ENCODE measurements at regions not wholly inside any gene's neighbourhood (a gene's known extent, or its start where the extent isn't known, plus 50 kb on each side); places are given as distances from the start of the nearest gene placed in this dataset.

GRCh38 chr20:50356525-50356885 is 153.7 kb upstream of the PTPN1 start:
- intact Hi-C loops (cut with DNase I) = no loop called here
- Histone ChIP-seq H3K4me3 (no peak overlapping the region), H3K27ac (no peak overlapping the region), H3K9me3 (no peaks in the 10 kb centered on the region), H3K36me3 (no peaks in the 10 kb centered on the region), H3K4me1 (replicated peaks) (no peaks in the 10 kb centered on the region), H3K27me3 (replicated peaks; ENCODE audit: insufficient read depth) (no peaks in the 10 kb centered on the region)
- DNase-seq (ENCODE audit: low spot score) = no peak
- WGBS = 78% methylated on average over 14 of the region's 14 CpGs
- TF ChIP-seq POLR2A (IDR thresholded peaks at IDR 0.05) = no peak

GRCh38 chr20:50356962-50357782 is 153.0 kb upstream of the PTPN1 start:
- no peak overlapping the region for H3K27ac ChIP-seq
- WGBS = 81% methylated on average over 16 of the region's 16 CpGs
- no peak overlapping the region for H3K4me3 ChIP-seq
- no peaks in the 10 kb centered on the region for H3K4me1 ChIP-seq (replicated peaks)
- no peak for DNase-seq (ENCODE audit: low spot score)
- no peaks in the 10 kb centered on the region for H3K27me3 ChIP-seq (replicated peaks; ENCODE audit: insufficient read depth)
- intact Hi-C loops (cut with DNase I) = no loop called here
- TF ChIP-seq POLR2A (IDR thresholded peaks at IDR 0.05) (no peak), CTCF (IDR thresholded peaks at IDR 0.05) (no peak), POLR2AphosphoS5 (IDR thresholded peaks at IDR 0.05) (no peak)
- no peaks in the 10 kb centered on the region for H3K9me3 ChIP-seq
- H3K36me3 ChIP-seq = no peaks in the 10 kb centered on the region

- Histone ChIP-seq H3K4me3 (no peak overlapping the region), H3K9me3 (no peaks in the 10 kb centered on the region), H3K4me1 (replicated peaks) (no peaks in the 10 kb centered on the region), H3K36me3 (no peaks in the 10 kb centered on the region), H3K27me3 (replicated peaks; ENCODE audit: insufficient read depth) (no peaks in the 10 kb centered on the region), H3K27ac (no peak overlapping the region)
- no peak for TF ChIP-seq CTCF (IDR thresholded peaks at IDR 0.05)
- no peak for TF ChIP-seq POLR2AphosphoS5 (IDR thresholded peaks at IDR 0.05)
- no peak for TF ChIP-seq POLR2A (IDR thresholded peaks at IDR 0.05)
- intact Hi-C loops (cut with DNase I) = no loop called here
- WGBS = 83% methylated on average over 6 of the region's 6 CpGs
- DNase-seq (ENCODE audit: low spot score) = no peak
These were observed 152.4 kb upstream of the PTPN1 start for GRCh38 chr20:50357783-50358161.

- TF ChIP-seq POLR2A (IDR thresholded peaks at IDR 0.05) (no peak), CTCF (IDR thresholded peaks at IDR 0.05) (no peak), POLR2AphosphoS5 (IDR thresholded peaks at IDR 0.05) (no peak)
- H3K36me3 ChIP-seq = no peaks in the 10 kb centered on the region
- DNase-seq (ENCODE audit: low spot score) = no peak
- intact Hi-C loops (cut with DNase I) = no loop called here
- H3K4me3 ChIP-seq = no peak overlapping the region
- WGBS = 98% methylated on average over 5 of the region's 5 CpGs
- H3K27me3 ChIP-seq (replicated peaks; ENCODE audit: insufficient read depth) = no peaks in the 10 kb centered on the region
- no peaks in the 10 kb centered on the region for H3K9me3 ChIP-seq
- no peaks in the 10 kb centered on the region for H3K4me1 ChIP-seq (replicated peaks)
- no peak overlapping the region for H3K27ac ChIP-seq
These were observed 152.0 kb upstream of the PTPN1 start for GRCh38 chr20:50358166-50358565.

- H3K4me1 ChIP-seq (replicated peaks) = no peaks in the 10 kb centered on the region
- intact Hi-C loops (cut with DNase I) = no loop called here
- TF ChIP-seq CTCF (IDR thresholded peaks at IDR 0.05) = no peak
- TF ChIP-seq POLR2A (IDR thresholded peaks at IDR 0.05) = no peak
- no peak for TF ChIP-seq POLR2AphosphoS5 (IDR thresholded peaks at IDR 0.05)
- H3K36me3 ChIP-seq = no peaks in the 10 kb centered on the region
- WGBS = 91% methylated on average over 13 of the region's 13 CpGs
- no peak overlapping the region for H3K27ac ChIP-seq
- no peaks in the 10 kb centered on the region for H3K9me3 ChIP-seq
- DNase-seq (ENCODE audit: low spot score) = no peak
- H3K4me3 ChIP-seq = no peak overlapping the region
- H3K27me3 ChIP-seq (replicated peaks; ENCODE audit: insufficient read depth) = no peaks in the 10 kb centered on the region
These were observed 151.2 kb upstream of the PTPN1 start for GRCh38 chr20:50358971-50359370.
